ENCODE measurements at regions not wholly inside any gene's neighbourhood (a gene's known extent, or its start where the extent isn't known, plus 50 kb on each side); places are given as distances from the start of the nearest gene placed in this dataset.

DNA sequence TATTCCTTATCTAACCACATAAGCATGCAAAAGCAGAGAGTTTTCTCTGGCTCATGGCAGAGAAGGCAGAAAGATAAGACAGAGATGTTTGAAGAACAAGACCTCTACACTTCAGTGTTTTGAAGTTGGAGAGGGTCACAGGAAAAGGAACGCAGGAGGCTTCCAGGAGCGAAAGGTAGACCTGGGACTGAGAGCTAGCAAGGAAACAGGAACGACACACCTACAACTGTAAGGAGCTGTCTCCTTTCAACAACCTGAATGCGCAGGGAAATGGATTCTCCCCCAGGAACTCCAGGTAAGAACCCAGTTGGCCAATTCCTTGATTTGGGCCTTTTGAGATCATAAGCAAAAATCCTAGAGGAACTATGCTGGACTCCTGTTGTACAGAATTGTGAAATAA lies 746.6 kb upstream of the DDX18 start:
- TF ChIP-seq STAT1 (IDR thresholded peaks at IDR 0.05; ENCODE audit: unreplicated experiment) (no peak), EZH2phosphoT487 (IDR thresholded peaks at IDR 0.05; ENCODE audit: unreplicated experiment) (no peak), POLR2AphosphoS5 (IDR thresholded peaks at IDR 0.05; ENCODE audit: low read depth) (no peak), JUNB (IDR thresholded peaks at IDR 0.05; ENCODE audit: unreplicated experiment) (no peak), CREB1 (CRISPR knock-in tag; IDR thresholded peaks at IDR 0.05; ENCODE audit: low read depth) (no peak), ZNF114 (CRISPR knock-in tag; IDR thresholded peaks at IDR 0.05) (no peak)
- TF ChIP-seq, protein P1, sequence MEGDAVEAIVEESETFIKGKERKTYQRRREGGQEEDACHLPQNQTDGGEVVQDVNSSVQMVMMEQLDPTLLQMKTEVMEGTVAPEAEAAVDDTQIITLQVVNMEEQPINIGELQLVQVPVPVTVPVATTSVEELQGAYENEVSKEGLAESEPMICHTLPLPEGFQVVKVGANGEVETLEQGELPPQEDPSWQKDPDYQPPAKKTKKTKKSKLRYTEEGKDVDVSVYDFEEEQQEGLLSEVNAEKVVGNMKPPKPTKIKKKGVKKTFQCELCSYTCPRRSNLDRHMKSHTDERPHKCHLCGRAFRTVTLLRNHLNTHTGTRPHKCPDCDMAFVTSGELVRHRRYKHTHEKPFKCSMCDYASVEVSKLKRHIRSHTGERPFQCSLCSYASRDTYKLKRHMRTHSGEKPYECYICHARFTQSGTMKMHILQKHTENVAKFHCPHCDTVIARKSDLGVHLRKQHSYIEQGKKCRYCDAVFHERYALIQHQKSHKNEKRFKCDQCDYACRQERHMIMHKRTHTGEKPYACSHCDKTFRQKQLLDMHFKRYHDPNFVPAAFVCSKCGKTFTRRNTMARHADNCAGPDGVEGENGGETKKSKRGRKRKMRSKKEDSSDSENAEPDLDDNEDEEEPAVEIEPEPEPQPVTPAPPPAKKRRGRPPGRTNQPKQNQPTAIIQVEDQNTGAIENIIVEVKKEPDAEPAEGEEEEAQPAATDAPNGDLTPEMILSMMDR (conservative IDR thresholded peaks at IDR 0.05; ENCODE audit: low read depth in 2 of 2) = no peak
- TF ChIP-seq, protein P2, sequence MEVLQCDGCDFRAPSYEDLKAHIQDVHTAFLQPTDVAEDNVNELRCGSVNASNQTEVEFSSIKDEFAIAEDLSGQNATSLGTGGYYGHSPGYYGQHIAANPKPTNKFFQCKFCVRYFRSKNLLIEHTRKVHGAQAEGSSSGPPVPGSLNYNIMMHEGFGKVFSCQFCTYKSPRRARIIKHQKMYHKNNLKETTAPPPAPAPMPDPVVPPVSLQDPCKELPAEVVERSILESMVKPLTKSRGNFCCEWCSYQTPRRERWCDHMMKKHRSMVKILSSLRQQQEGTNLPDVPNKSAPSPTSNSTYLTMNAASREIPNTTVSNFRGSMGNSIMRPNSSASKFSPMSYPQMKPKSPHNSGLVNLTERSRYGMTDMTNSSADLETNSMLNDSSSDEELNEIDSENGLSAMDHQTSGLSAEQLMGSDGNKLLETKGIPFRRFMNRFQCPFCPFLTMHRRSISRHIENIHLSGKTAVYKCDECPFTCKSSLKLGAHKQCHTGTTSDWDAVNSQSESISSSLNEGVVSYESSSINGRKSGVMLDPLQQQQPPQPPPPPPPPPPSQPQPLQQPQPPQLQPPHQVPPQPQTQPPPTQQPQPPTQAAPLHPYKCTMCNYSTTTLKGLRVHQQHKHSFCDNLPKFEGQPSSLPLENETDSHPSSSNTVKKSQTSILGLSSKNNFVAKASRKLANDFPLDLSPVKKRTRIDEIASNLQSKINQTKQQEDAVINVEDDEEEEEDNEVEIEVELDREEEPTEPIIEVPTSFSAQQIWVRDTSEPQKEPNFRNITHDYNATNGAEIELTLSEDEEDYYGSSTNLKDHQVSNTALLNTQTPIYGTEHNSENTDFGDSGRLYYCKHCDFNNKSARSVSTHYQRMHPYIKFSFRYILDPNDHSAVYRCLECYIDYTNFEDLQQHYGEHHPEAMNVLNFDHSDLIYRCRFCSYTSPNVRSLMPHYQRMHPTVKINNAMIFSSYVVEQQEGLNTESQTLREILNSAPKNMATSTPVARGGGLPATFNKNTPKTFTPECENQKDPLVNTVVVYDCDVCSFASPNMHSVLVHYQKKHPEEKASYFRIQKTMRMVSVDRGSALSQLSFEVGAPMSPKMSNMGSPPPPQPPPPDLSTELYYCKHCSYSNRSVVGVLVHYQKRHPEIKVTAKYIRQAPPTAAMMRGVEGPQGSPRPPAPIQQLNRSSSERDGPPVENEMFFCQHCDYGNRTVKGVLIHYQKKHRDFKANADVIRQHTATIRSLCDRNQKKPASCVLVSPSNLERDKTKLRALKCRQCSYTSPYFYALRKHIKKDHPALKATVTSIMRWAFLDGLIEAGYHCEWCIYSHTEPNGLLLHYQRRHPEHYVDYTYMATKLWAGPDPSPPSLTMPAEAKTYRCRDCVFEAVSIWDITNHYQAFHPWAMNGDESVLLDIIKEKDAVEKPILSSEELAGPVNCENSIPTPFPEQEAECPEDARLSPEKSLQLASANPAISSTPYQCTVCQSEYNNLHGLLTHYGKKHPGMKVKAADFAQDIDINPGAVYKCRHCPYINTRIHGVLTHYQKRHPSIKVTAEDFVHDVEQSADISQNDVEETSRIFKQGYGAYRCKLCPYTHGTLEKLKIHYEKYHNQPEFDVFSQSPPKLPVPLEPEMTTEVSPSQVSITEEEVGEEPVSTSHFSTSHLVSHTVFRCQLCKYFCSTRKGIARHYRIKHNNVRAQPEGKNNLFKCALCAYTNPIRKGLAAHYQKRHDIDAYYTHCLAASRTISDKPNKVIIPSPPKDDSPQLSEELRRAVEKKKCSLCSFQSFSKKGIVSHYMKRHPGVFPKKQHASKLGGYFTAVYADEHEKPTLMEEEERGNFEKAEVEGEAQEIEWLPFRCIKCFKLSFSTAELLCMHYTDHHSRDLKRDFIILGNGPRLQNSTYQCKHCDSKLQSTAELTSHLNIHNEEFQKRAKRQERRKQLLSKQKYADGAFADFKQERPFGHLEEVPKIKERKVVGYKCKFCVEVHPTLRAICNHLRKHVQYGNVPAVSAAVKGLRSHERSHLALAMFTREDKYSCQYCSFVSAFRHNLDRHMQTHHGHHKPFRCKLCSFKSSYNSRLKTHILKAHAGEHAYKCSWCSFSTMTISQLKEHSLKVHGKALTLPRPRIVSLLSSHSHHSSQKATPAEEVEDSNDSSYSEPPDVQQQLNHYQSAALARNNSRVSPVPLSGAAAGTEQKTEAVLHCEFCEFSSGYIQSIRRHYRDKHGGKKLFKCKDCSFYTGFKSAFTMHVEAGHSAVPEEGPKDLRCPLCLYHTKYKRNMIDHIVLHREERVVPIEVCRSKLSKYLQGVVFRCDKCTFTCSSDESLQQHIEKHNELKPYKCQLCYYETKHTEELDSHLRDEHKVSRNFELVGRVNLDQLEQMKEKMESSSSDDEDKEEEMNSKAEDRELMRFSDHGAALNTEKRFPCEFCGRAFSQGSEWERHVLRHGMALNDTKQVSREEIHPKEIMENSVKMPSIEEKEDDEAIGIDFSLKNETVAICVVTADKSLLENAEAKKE (CRISPR knock-in tag; IDR thresholded peaks at IDR 0.05) = no peak
- TF ChIP-seq, protein P3, sequence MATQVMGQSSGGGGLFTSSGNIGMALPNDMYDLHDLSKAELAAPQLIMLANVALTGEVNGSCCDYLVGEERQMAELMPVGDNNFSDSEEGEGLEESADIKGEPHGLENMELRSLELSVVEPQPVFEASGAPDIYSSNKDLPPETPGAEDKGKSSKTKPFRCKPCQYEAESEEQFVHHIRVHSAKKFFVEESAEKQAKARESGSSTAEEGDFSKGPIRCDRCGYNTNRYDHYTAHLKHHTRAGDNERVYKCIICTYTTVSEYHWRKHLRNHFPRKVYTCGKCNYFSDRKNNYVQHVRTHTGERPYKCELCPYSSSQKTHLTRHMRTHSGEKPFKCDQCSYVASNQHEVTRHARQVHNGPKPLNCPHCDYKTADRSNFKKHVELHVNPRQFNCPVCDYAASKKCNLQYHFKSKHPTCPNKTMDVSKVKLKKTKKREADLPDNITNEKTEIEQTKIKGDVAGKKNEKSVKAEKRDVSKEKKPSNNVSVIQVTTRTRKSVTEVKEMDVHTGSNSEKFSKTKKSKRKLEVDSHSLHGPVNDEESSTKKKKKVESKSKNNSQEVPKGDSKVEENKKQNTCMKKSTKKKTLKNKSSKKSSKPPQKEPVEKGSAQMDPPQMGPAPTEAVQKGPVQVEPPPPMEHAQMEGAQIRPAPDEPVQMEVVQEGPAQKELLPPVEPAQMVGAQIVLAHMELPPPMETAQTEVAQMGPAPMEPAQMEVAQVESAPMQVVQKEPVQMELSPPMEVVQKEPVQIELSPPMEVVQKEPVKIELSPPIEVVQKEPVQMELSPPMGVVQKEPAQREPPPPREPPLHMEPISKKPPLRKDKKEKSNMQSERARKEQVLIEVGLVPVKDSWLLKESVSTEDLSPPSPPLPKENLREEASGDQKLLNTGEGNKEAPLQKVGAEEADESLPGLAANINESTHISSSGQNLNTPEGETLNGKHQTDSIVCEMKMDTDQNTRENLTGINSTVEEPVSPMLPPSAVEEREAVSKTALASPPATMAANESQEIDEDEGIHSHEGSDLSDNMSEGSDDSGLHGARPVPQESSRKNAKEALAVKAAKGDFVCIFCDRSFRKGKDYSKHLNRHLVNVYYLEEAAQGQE (IDR thresholded peaks at IDR 0.05; ENCODE audit: unreplicated experiment) = no peak
- H3F3A ChIP-seq (replicated peaks; ENCODE audit: low read depth) = no peaks in the 10 kb centered on the region
- H3K36me3 Mint-ChIP-seq (ENCODE audit: low read depth) = peaks cover 18% of the 10 kb centered on the region; the same call in 2 of the 3 replicates
- DNase-seq (ENCODE audit: low spot score) (no peak), ATAC-seq (no peak)
- no peaks in the 10 kb centered on the region for H3K27me3 Mint-ChIP-seq (ENCODE audit: insufficient read depth, low read depth, poor library complexity)
- no peaks in the 10 kb centered on the region for H3K4me1 Mint-ChIP-seq
- H3K27ac Mint-ChIP-seq = no peak overlapping the region
- H3K79me2 ChIP-seq (replicated peaks; ENCODE audit: insufficient read depth) = no peaks in the 10 kb centered on the region
- no peaks in the 10 kb centered on the region for H3K4me1 ChIP-seq (ENCODE audit: insufficient read depth)
- H3K4me3 Mint-ChIP-seq = no peak overlapping the region
- H2AFZ ChIP-seq = 0 out of 2 replicates have a peak overlapping the region, but pooled peaks have one; percentile 33
- H3K27ac ChIP-seq (ENCODE audit: low read depth) = no peak overlapping the region
- no peaks in the 10 kb centered on the region for H4K20me1 ChIP-seq (replicated peaks; ENCODE audit: insufficient read depth)
- H3K36me3 ChIP-seq (ENCODE audit: insufficient read depth) = 0 out of 2 replicates have a peak, but pooled peaks cover 6% of the 10 kb centered on the region
- no peak overlapping the region for H3K4me3 ChIP-seq
- no peaks in the 10 kb centered on the region for H3K27me3 ChIP-seq (ENCODE audit: insufficient read depth)
- H3K9me2 ChIP-seq (ENCODE audit: insufficient read depth) = no peaks in the 10 kb centered on the region; the same call in 1 of the 2 replicates
- peaks cover 22% of the 10 kb centered on the region for H3K9me3 Mint-ChIP-seq
- H3K4me2 ChIP-seq = no peak overlapping the region
